Kidney (tissue), 13 donors: ENCODE measurements at regions not wholly inside any gene's neighbourhood (a gene's known extent, or its start where the extent isn't known, plus 50 kb on each side); places are given as distances from the start of the nearest gene placed in this dataset.

Source experiments
- DNase-seq, 5 donors: peaks; one replicate each; pipeline ENCODE4 v3.0.0-alpha.2; 2013 to 2020
- FAIRE-seq: peaks from 2 replicates; lab custom pipeline; 2012; peaks lifted over from hg19 to GRCh38; lab: Jason Lieb, UNC
- H3K27ac ChIP-seq, 2 donors: one replicate each; pipeline ENCODE4 v1.7.0; 2013; ENCODE audit warnings: low read depth in 2 of 2, low read length in 2 of 2, inconsistent platforms in 1 of 2
- H3K27me3 ChIP-seq: one replicate; pipeline ENCODE4 v1.7.1; 2013; ENCODE audit warnings: low read length, inconsistent platforms; ENCODE audit not compliant: control insufficient read depth, insufficient read depth
- H3K36me3 ChIP-seq, 3 donors: one replicate each; pipeline versions ENCODE4 v1.7.0 to v1.7.1; 2013; ENCODE audit warnings: low read length in 3 of 3, control low read depth in 1 of 3, inconsistent platforms in 1 of 3; ENCODE audit not compliant: insufficient read depth in 3 of 3, control insufficient read depth in 2 of 3
- H3K4me1 ChIP-seq, 3 donors: one replicate each; pipeline versions ENCODE4 v1.7.0 to v1.7.1; 2013; ENCODE audit warnings: low read length in 3 of 3, inconsistent platforms in 1 of 3, low read depth in 1 of 3; ENCODE audit not compliant: control insufficient read depth in 2 of 3, insufficient read depth in 2 of 3
- H3K4me3 ChIP-seq, 3 donors: one replicate each; pipeline versions ENCODE4 v1.7.0 to v1.8.1; 2013; ENCODE audit warnings: low read length in 3 of 3, control low read depth in 1 of 3, inconsistent platforms in 1 of 3
- H3K9ac ChIP-seq, 3 donors: one replicate each; pipeline versions ENCODE4 v1.7.0 to v1.7.1; 2013; ENCODE audit warnings: low read length in 3 of 3, control low read depth in 1 of 3, inconsistent platforms in 1 of 3
- H3K9me3 ChIP-seq, 3 donors: one replicate each; pipeline versions ENCODE4 v1.7.0 to v1.7.1; 2013; ENCODE audit warnings: low read length in 3 of 3, control low read depth in 1 of 3, inconsistent platforms in 1 of 3; ENCODE audit not compliant: control insufficient read depth in 2 of 3, insufficient read depth in 1 of 3
- intact Hi-C: fragments of 100-400 bp; cut with DNase I; formaldehyde crosslinking; loops from one replicate; pipeline ENCODE4 v1.11.1; 2022
- TF ChIP-seq, protein P1 (sequence below): IDR thresholded peaks from 3 replicates; pipeline ENCODE4 v1.5.1; 2012; ENCODE audit warnings: mild to moderate bottlenecking, moderate library complexity, borderline replicate concordance; ENCODE audit not compliant: insufficient read depth; ENCODE audit errors: extremely low read depth
- donor health status: control.
- donor health status: control.
- donor health status: control.
- donor health status: control.
- donor health status: control.
- donor health status: DM: yes; HTN: yes; CAD: no.
- donor health status: Normal renal cell carcinoma (clear cell type).

DNA sequence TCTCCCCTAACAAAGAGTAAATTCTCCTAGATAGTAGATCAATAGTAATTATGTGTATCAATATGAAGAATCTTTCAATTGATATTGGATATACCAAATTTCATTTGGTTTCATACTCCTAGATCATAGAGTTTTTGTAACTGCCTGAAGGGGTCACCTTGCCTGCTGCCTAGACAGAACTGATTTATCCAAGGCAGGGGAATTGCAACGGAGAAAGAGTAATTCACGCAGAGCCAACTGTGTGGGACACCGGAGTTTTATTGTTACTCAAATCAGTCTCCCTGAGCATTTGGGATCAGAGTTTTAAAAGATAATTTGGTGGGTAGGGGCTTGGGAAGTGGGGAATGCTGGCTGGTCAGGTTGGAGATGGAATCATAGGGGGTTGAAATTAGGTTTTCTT is 92.2 kb upstream of the SLC8A1 start:
- Histone ChIP-seq H3K4me1 (no peaks in the 10 kb centered on the region), H3K9me3 (no peaks in the 10 kb centered on the region), H3K27ac (no peak overlapping the region), H3K9ac (no peak overlapping the region), H3K4me3 (no peak overlapping the region), H3K27me3 (no peaks in the 10 kb centered on the region), H3K36me3 (no peaks in the 10 kb centered on the region)
- FAIRE-seq (no peak), DNase-seq (no peak)
- intact Hi-C loops: no loop called here
- TF ChIP-seq, protein P1, sequence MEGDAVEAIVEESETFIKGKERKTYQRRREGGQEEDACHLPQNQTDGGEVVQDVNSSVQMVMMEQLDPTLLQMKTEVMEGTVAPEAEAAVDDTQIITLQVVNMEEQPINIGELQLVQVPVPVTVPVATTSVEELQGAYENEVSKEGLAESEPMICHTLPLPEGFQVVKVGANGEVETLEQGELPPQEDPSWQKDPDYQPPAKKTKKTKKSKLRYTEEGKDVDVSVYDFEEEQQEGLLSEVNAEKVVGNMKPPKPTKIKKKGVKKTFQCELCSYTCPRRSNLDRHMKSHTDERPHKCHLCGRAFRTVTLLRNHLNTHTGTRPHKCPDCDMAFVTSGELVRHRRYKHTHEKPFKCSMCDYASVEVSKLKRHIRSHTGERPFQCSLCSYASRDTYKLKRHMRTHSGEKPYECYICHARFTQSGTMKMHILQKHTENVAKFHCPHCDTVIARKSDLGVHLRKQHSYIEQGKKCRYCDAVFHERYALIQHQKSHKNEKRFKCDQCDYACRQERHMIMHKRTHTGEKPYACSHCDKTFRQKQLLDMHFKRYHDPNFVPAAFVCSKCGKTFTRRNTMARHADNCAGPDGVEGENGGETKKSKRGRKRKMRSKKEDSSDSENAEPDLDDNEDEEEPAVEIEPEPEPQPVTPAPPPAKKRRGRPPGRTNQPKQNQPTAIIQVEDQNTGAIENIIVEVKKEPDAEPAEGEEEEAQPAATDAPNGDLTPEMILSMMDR: no peak

GRCh38 chr2:40545645-40546044 is 93.8 kb upstream of the SLC8A1 start:
- intact Hi-C loops: no loop called here

DNA sequence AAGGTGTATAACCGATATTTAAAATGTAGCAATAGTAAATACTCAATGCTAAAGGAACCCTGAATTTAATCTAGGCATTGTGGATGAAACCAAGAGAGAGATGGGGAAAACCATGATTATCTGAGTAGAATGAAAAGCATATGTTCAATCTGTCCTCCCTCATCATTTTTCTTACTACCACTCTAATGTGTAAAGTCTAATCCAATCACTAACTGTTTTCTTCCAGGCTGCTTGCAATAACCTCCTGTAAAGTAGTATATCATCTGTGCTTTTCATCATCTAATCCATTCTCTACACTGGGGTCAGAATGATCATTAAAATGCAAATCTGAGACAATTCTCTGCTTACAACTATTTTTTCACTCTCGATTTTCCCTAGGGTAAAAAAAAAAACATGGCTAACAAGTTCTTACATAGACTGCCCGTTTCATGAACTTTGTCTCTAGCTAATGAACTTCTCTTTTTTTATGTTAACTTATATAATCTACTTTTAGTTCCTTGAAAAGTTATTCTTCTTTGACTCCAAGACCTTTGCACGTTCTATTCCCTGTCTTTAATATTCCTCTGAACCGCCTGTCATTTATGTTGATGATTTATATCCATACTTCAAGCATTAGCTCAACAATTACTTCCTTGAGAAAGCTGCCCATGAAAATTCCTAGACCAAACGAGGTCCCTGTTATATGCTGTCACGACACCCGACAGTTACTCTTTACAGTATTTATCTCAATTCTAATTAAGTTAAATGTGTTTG is 94.7 kb upstream of the SLC8A1 start:
- TF ChIP-seq, protein P1: no peak
- DNase-seq (peak in 2 of 5 donors; percentile 19 to 32), FAIRE-seq (no peak)
- no peaks in the 10 kb centered on the region for H3K4me1 ChIP-seq
- H3K9me3 ChIP-seq: no peaks in the 10 kb centered on the region
- H3K36me3 ChIP-seq: no peaks in the 10 kb centered on the region
- no peak overlapping the region for H3K9ac ChIP-seq
- intact Hi-C loops: no loop called here
- H3K4me3 ChIP-seq: no peak overlapping the region
- H3K27ac ChIP-seq: no peak overlapping the region
- no peaks in the 10 kb centered on the region for H3K27me3 ChIP-seq

More at GRCh38 chr2:40545645-40546044, 93.8 kb upstream of the SLC8A1 start:
- Histone ChIP-seq H3K27ac (peak overlapping the region in 1 of 2 donors; percentile 45), H3K4me1 (no peaks in the 10 kb centered on the region), H3K4me3 (no peak overlapping the region), H3K9ac (no peak overlapping the region), H3K9me3 (no peaks in the 10 kb centered on the region), H3K27me3 (no peaks in the 10 kb centered on the region), H3K36me3 (no peaks in the 10 kb centered on the region)
- peak; percentile 45 for FAIRE-seq
- DNase-seq: no peak
- TF ChIP-seq, protein P1: no peak
